HuH-7 (cell line): ENCODE measurements at regions not wholly inside any gene's neighbourhood (a gene's known extent, or its start where the extent isn't known, plus 50 kb on each side); places are given as distances from the start of the nearest gene placed in this dataset.

Source experiments
- DNase-seq: peaks from one replicate; pipeline ENCODE4 v3.0.0; 2011; ENCODE audit warnings: low spot score

DNA sequence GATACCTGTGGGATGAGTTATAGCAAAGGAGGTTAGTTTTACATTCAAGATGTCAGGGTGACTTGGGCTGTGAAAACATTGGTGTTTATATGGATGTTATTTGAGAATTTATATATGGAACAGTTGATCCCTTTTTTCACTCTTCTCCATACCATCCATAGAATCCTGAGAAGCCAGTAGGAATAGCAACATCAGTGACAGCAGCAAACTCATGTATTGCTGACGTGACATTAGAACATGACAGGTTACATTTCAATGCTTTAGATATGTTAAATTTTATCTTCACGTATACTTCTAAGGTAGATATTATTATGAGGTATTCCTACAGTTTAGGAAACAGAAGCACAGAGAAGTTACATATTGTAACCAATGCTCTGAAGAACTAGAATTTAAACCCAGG, 745.2 kb upstream of the GCFC2 start:
- no peak for DNase-seq

DNA sequence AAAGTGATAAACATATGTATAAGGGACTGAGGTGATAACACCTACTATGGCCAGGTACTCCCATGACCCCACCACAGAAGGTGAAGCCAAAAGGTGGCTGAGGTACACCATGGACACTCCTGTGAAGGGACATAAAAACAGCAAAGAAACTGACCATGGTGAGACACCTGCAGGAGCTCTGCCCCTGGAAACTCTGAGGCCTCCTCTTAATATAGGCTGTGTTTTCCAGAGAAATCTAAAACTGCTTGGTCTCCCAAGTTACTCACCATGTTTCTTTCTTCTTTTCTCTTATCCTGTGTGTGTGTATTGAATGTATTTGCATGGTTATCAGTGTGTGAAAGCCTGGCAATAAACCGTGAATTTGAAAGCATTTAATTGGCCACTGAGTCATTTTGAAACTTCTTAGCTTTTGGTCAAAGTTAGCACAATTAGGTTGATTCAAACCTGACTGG, 739.3 kb upstream of the GCFC2 start:
- DNase-seq, result no peak

- DNase-seq, result no peak
Measured at GRCh38 chr2:76448956-76449355, 738.2 kb upstream of the GCFC2 start.

DNA sequence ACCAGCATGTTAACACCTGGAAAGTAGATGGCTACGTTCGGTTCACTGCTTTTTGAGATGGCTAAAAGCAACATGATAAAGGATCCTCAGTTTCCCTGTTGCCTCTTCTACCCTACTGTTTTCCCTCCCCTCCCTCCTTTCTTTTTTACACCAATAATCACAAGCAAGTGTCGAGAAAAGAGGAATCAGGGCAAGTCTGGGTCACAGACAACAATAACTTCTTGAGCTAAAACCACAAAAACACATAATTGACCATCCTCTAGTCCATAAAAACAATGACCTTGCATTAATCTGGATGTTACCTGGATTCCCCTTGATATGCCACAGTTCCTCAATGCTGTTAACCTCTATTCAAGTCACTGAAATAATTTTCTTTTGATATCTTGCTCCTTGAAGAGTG, 736.6 kb upstream of the GCFC2 start:
- no peak for DNase-seq

GRCh38 chr2:76446872-76447271, 736.2 kb upstream of the GCFC2 start:
- no peak for DNase-seq

DNA sequence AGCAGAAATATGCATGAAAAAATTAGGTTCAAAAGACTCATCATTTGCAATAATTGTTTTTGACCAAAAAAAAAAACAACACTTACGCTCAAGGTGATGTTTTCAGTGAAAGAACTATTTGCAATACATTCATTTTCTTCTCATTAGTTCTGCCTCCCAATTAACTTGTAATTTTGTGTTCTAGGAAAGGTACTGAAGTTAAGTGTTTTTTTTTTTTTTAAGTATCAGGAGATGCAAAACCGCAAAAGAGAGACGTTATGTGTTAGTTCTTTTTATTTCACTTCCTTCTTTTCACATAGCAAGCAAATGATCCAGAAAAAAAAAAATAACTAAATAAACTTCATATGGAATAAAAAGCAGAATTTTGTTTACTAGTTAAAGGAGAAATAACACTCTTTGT, 735.2 kb upstream of the GCFC2 start:
- DNase-seq, result no peak

DNA sequence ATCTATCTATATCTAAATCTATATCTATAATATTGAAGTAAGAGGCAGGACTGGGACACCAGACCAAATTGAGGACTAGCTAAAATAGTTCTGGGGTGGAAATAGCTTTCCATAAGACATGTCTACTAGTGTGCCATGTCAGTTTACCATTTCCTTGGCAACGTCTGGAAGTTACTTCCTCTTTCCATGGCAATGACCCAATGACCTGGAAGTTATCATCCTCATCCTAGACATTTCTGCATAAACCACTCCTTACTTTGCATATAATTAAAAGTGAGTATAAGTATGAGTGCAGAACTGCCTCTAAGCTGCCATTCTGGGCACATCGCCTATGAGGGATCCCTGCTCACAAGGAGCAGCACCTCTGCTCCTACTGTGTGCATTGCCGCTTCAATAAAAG, 734.0 kb upstream of the GCFC2 start:
- no peak for DNase-seq

DNA sequence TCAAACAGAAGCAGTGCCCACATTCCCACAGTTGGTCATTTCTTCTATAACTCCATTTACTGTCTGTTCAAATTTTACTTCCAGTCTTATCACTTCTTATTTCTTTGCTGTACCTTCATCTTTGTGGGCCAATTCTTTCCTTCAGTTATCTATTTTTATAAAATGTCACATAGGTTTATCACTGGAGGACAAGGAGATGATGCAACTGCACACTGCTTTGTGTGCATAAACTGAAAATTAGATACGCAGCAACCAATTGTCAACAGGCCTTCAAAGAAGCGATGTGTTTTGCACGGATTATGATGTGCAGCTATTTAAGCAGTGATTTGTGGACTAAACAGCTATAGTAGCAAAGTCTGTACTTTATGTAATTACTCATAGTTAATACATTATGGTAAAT, 726.8 kb upstream of the GCFC2 start:
- DNase-seq, result no peak

DNA sequence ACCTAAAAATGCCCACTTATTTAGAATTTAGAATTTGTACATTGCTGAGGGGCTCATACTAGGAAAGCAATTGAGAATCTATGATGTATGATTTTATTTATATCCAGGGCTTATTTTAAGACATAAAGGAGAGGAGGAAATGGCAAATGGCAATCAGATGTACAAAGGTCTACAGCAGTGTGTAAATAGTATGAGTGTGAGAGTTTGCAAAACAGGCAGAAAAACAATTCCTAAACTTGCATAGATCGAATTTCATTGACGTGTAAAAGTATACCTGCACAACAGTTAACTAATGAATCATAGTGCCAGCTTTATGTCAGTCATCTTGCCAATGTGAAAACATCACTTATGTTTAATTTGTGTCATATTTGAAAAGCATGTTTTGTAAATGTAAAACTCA, 718.7 kb upstream of the GCFC2 start:
- DNase-seq, result no peak

GRCh38 chr2:76427452-76427851, 716.7 kb upstream of the GCFC2 start:
- no peak for DNase-seq

DNA sequence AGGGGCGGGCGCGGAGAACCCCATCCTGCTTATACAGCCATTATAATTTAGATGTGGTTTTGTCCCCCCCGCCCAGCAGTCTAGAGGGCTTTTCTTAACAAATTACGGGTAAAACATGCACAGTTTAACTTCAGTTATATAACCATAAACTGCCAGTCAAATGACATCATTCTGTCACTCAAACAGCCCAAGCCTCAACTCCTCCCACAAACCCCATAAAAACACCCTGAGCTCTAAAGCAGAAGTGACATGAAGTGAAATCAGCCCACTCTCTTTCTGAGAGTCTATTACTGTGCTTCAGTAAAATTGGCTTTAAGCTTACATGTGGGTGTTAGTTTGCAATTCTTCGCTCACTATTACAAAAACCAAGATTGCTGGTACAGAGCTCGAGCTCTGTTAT, 705.1 kb upstream of the GCFC2 start:
- no peak for DNase-seq

GRCh38 chr2:76413436-76413835, 702.7 kb upstream of the GCFC2 start:
- DNase-seq, result no peak

GRCh38 chr2:76406134-76406855, 695.6 kb upstream of the GCFC2 start:
- DNase-seq, result no peak

GRCh38 chr2:76393356-76393755, 682.6 kb upstream of the GCFC2 start:
- no peak for DNase-seq

DNA sequence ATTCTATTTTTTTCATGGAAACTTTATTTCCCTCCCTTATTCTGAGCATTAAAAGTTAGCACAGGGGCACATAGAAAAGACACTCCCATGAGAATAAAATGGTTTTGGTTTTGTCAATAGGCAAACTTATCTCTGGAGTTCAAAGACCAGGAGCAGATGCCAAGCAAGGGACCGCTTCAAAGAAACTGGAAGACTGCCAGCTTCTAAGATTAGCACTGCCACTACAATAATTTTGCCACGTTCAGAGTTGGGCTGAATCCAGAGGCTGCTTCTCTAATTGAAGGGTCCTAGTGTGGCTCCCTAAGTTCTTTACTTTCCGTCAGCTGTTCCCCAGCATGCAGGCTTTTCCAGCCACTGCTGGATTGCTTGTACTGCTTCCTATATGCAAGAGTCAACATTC, 681.0 kb upstream of the GCFC2 start:
- DNase-seq, result no peak

DNA sequence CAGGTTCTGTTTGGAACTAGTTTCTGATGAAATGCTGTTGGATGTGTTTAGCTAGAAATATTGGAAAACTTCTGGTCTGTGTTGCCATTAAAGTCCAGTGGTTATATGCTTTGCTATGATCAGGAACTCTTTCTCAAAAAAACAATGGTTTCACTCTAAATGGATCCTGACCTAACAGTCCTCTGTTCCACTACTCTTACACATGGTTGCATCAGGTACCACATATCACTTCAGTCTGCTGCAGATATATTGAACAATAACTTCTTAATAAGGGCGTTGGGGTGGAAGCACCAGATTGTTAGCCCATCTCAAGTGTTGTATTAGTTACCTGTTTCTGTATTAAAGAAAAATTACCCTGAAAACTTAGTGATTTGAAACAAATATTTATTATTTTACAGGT, 676.6 kb upstream of the GCFC2 start:
- DNase-seq, result no peak

- no peak for DNase-seq
Measured at GRCh38 chr2:76385943-76386342, 675.2 kb upstream of the GCFC2 start.

DNA sequence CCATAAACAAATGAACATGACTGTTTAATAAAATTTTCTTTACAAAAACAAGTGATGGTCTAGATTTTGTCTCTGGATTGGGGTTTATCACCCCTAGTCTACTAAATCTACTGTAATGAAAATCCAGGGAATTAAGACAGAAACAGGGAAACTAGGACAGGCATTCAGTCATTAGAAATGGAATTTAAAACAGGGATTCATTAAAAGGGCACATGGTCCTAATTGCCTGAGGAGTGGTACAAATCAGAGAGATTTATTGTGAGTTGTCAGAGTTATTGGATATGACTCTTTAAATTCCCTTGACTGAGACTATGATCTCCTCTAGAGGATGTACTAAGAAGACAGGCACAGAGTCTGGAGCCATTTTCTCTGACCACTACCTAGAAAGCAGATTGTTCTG, 670.9 kb upstream of the GCFC2 start:
- no peak for DNase-seq

DNA sequence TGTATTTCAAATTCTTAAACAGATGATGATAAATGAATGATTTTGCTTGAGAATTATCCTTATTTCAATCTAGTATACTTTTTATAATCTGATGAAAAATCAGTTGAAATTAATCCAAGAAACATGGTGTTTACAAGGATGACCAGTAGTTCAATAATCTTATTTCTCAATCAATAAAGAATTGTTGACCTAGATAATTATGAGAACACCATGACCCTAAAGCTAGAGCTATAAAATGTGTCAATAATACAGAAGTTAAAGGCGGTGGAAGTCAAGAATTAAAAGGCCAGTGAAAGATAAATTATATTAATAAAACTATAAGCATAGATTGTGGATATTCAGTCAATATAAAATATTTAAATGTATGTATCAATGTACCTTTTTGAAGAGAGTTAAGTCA, 667.4 kb upstream of the GCFC2 start:
- DNase-seq, result no peak

GRCh38 chr2:76341439-76341838, 630.7 kb upstream of the GCFC2 start:
- DNase-seq, result no peak

DNA sequence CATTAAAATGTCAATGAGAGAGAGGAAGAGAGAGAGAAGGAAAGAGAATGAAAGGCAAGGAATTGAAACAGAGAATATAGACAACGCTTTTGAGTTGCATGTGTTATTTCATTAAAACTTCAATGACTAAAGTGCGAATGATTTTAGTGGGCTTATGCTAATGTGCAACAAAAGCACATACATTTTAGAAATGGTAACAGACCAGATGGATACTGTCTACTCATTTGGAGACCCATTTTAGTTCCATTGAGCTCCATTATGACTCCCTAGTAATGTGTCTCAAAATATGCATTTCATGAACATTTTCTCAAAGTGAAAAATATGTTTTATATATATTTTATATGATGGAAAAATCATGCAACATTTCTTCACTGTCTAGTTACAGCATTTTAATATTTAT, 622.2 kb upstream of the GCFC2 start:
- no peak for DNase-seq

- no peak for DNase-seq
Measured at GRCh38 chr2:76330865-76331264, 620.1 kb upstream of the GCFC2 start.

DNA sequence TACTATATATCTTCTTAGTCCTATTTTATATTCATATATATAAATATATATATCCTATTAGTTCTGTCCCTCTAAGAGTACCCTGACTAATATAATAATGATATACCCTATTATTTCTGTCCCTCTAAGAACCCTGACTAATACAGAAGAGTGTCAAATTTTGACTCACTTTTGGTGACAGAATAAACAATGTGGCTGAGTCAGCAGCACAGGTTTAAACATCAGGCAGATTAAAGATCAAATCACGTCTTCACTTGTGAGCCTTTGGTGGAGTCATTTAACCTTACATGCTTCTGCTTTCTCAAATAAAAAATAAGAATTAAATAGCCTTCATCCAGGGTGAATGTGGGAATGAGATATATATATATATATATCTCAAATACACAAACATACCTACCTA, 615.9 kb upstream of the GCFC2 start:
- no peak for DNase-seq

GRCh38 chr2:76323381-76323780, 612.7 kb upstream of the GCFC2 start:
- DNase-seq, result no peak

DNA sequence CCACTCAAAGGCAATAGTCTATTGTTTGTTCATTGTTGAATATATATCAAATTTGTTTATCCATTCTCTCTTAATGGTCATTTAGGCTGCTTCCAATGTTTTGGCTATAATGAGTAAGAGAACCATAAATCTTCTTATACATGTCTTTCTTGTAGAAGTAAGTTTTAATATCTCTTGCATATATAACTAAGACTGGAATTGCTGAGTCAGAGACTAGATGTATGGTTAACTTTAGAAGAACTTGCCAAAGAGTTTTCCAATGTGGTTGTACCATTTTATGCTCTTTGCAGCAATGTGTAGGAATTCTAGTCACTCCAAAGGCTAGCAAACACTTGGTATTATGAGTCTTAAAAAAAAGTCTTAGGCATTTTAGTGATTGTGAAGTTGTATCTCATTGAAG, 610.0 kb upstream of the GCFC2 start:
- DNase-seq, result no peak
